ENCODE measurements at regions not wholly inside any gene's neighbourhood (a gene's known extent, or its start where the extent isn't known, plus 50 kb on each side); places are given as distances from the start of the nearest gene placed in this dataset.
A peak's percentile ranks its signal among the peaks of the same experiment; 100 is the strongest.

GRCh38 chr14:76937181-76938091, 91.1 kb downstream of the IRF2BPL start:
- no peak overlapping the region for H3K4me3 ChIP-seq (replicated peaks in 1 of 2; ENCODE audit: low read depth in 2 of 2, low read length in 2 of 2)
- no peak for TF ChIP-seq CTCF (IDR thresholded peaks at IDR 0.05; ENCODE audit: low read depth, low read length)

GRCh38 chr14:76936483-76936882, 92.0 kb downstream of the IRF2BPL start:
- no peak overlapping the region for H3K4me3 ChIP-seq (replicated peaks in 1 of 2; ENCODE audit: low read depth in 2 of 2, low read length in 2 of 2)
- no peak for TF ChIP-seq CTCF (IDR thresholded peaks at IDR 0.05; ENCODE audit: low read depth, low read length)
- DNase-seq (ENCODE audit: low read depth in 2 of 2), result peak; percentile 52 to 80

More at GRCh38 chr14:76937181-76938091, 91.1 kb downstream of the IRF2BPL start:
- DNase-seq (ENCODE audit: low read depth in 2 of 2), result peak; percentile 76 to 92

- H3K4me3 ChIP-seq (replicated peaks in 1 of 2; ENCODE audit: low read depth in 2 of 2, low read length in 2 of 2), result no peak overlapping the region
- no peak for DNase-seq (ENCODE audit: low read depth in 2 of 2)
- TF ChIP-seq CTCF (IDR thresholded peaks at IDR 0.05; ENCODE audit: low read depth, low read length), result no peak
Observed at GRCh38 chr14:76933515-76933914, 95.0 kb downstream of the IRF2BPL start.

- no peak for TF ChIP-seq CTCF (IDR thresholded peaks at IDR 0.05; ENCODE audit: low read depth, low read length)
- no peak for DNase-seq (ENCODE audit: low read depth in 2 of 2)
- H3K4me3 ChIP-seq (replicated peaks in 1 of 2; ENCODE audit: low read depth in 2 of 2, low read length in 2 of 2), result no peak overlapping the region
Observed at GRCh38 chr14:76931631-76932402, 96.7 kb downstream of the IRF2BPL start.

GRCh38 chr14:76930549-76930948, 98.0 kb downstream of the IRF2BPL start:
- no peak overlapping the region for H3K4me3 ChIP-seq (replicated peaks in 1 of 2; ENCODE audit: low read depth in 2 of 2, low read length in 2 of 2)
- no peak for TF ChIP-seq CTCF (IDR thresholded peaks at IDR 0.05; ENCODE audit: low read depth, low read length)
- DNase-seq (ENCODE audit: low read depth in 2 of 2), result no peak

- DNase-seq (ENCODE audit: low read depth in 2 of 2), result no peak
- no peak overlapping the region for H3K4me3 ChIP-seq (replicated peaks in 1 of 2; ENCODE audit: low read depth in 2 of 2, low read length in 2 of 2)
- TF ChIP-seq CTCF (IDR thresholded peaks at IDR 0.05; ENCODE audit: low read depth, low read length), result no peak
Observed at GRCh38 chr14:76929927-76930326, 98.6 kb downstream of the IRF2BPL start.

Measured in cardiac fibroblast (primary cell).